GM12878 (cell line): ENCODE measurements at regions not wholly inside any gene's neighbourhood (a gene's known extent, or its start where the extent isn't known, plus 50 kb on each side); places are given as distances from the start of the nearest gene placed in this dataset.

Experiments used
- SMC3 ChIP-seq: IDR thresholded peaks from 2 replicates; pipeline ENCODE4 v1.6.1; 2011; ENCODE audit warnings: low read length, improper control_type of control experiment, borderline replicate concordance
- SUZ12 ChIP-seq: fragments of 200-600 bp; sonication (generic); IDR thresholded peaks from one replicate; pipeline ENCODE4 v1.6.1; 2018; ENCODE audit warnings: antibody characterized with exemption, mild to moderate bottlenecking; ENCODE audit not compliant: unreplicated experiment
- YY1 ChIP-seq: IDR thresholded peaks from 2 replicates; pipeline ENCODE4 v1.6.1; 2011; ENCODE audit warnings: low read depth, mild to moderate bottlenecking, low read length
- ZNF622 ChIP-seq: fragments of 450-650 bp; IDR thresholded peaks from 2 replicates; pipeline ENCODE4 v1.6.1; 2017; ENCODE audit warnings: mild to moderate bottlenecking, inconsistent platforms
- TF ChIP-seq, protein P1 (sequence below), 3 experiments: IDR thresholded peaks in 2 of 3; conservative IDR thresholded peaks in 1 of 3; 2 replicates each; pipeline ENCODE4 v1.5.1; 2011; ENCODE audit warnings: low read depth in 3 of 3, low read length in 3 of 3, mild to moderate bottlenecking in 3 of 3, control low read depth in 2 of 3, moderate library complexity in 2 of 3, inconsistent platforms in 1 of 3, mixed read lengths in 1 of 3; ENCODE audit not compliant: control insufficient read depth in 2 of 3, insufficient read depth in 1 of 3; ENCODE audit errors: extremely low read depth in 1 of 3
- TF ChIP-seq, protein P2 (sequence below): fragments of 450-650 bp; formaldehyde crosslinking; IDR thresholded peaks from 2 replicates; pipeline ENCODE4 v1.4.0; 2022; ENCODE audit warnings: mild to moderate bottlenecking, moderate library complexity

DNA sequence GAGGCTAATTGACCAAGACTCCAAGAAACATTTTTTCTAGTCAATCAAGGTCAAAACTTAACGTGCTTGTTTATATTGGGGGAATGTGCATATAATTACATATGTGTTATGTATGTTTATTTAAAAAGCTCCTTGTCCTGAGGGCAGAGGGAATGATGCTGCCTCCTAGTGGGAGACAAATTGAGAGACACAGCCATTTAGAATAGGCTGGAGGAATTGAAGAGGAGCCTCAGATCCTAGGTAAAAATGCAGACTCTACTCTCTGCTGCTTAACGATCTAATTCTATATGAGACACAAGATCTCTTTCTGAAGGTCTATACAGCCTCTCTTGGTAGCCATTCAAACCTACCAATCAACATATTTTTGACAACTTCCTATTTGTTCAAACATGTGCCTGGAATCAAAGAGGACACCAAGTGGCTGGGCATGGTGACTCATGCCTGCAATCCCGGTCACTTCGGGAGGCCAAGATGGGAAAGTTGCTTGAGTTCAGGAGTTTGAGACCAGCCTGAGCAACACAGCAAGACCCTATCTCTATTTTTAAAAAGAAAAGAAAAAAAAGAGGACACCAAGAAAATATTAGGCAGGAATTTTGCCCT is 136.6 kb upstream of the ZNF648 start (continued):
- TF ChIP-seq ZNF622 (no peak), YY1 (no peak), SUZ12 (no peak), SMC3 (peak; percentile 58; the same call in 1 of the 2 replicates)
- TF ChIP-seq, protein P1, sequence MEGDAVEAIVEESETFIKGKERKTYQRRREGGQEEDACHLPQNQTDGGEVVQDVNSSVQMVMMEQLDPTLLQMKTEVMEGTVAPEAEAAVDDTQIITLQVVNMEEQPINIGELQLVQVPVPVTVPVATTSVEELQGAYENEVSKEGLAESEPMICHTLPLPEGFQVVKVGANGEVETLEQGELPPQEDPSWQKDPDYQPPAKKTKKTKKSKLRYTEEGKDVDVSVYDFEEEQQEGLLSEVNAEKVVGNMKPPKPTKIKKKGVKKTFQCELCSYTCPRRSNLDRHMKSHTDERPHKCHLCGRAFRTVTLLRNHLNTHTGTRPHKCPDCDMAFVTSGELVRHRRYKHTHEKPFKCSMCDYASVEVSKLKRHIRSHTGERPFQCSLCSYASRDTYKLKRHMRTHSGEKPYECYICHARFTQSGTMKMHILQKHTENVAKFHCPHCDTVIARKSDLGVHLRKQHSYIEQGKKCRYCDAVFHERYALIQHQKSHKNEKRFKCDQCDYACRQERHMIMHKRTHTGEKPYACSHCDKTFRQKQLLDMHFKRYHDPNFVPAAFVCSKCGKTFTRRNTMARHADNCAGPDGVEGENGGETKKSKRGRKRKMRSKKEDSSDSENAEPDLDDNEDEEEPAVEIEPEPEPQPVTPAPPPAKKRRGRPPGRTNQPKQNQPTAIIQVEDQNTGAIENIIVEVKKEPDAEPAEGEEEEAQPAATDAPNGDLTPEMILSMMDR (IDR thresholded peaks at IDR 0.05 in 2 of 3, conservative IDR thresholded peaks at IDR 0.05 in 1 of 3; ENCODE audit: control insufficient read depth in 2 of 3, extremely low read depth in 1 of 3, insufficient read depth in 1 of 3, low read depth in 3 of 3, low read length in 3 of 3), result peak; percentile 25 to 46 (median 35); a peak in 5 of 6 replicates
- TF ChIP-seq, protein P2, sequence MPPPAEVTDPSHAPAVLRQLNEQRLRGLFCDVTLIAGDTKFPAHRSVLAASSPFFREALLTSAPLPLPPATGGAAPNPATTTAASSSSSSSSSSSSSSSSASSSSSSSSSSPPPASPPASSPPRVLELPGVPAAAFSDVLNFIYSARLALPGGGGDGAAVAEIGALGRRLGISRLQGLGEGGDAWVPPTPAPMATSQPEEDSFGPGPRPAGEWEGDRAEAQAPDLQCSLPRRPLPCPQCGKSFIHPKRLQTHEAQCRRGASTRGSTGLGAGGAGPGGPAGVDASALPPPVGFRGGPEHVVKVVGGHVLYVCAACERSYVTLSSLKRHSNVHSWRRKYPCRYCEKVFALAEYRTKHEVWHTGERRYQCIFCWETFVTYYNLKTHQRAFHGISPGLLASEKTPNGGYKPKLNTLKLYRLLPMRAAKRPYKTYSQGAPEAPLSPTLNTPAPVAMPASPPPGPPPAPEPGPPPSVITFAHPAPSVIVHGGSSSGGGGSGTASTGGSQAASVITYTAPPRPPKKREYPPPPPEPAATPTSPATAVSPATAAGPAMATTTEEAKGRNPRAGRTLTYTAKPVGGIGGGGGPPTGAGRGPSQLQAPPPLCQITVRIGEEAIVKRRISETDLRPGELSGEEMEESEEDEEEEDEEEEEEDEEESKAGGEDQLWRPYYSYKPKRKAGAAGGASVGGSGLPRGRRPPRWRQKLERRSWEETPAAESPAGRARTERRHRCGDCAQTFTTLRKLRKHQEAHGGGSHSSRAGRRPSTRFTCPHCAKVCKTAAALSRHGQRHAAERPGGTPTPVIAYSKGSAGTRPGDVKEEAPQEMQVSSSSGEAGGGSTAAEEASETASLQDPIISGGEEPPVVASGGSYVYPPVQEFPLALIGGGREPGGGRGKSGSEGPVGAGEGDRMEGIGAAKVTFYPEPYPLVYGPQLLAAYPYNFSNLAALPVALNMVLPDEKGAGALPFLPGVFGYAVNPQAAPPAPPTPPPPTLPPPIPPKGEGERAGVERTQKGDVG (CRISPR knock-in tag), result no peak
- TF ChIP-seq, all 136 proteins: peak for 3
